ENCODE measurements at regions not wholly inside any gene's neighbourhood (a gene's known extent, or its start where the extent isn't known, plus 50 kb on each side); places are given as distances from the start of the nearest gene placed in this dataset.

DNA sequence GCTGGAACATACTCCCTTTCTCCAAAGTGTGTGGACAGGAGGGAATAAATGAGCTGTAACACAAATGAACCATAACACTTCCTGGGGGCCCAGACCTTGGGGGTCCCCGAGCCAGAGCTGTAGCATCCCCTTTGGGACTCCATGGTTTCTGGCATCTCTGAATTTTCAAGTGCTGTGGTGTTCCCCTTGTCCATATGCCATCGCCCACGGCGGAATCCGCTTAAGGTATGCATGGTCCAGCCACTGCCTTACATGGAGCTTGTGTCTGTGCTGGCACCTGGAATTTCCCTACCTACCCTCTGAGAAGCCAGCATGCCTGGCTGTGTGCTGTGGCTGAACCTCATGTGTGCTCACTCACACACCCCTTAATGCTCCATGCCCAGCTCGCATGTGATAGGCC, 943.6 kb downstream of the SLITRK1 start:
- TF ChIP-seq, protein P1, sequence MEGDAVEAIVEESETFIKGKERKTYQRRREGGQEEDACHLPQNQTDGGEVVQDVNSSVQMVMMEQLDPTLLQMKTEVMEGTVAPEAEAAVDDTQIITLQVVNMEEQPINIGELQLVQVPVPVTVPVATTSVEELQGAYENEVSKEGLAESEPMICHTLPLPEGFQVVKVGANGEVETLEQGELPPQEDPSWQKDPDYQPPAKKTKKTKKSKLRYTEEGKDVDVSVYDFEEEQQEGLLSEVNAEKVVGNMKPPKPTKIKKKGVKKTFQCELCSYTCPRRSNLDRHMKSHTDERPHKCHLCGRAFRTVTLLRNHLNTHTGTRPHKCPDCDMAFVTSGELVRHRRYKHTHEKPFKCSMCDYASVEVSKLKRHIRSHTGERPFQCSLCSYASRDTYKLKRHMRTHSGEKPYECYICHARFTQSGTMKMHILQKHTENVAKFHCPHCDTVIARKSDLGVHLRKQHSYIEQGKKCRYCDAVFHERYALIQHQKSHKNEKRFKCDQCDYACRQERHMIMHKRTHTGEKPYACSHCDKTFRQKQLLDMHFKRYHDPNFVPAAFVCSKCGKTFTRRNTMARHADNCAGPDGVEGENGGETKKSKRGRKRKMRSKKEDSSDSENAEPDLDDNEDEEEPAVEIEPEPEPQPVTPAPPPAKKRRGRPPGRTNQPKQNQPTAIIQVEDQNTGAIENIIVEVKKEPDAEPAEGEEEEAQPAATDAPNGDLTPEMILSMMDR (IDR thresholded peaks at IDR 0.05; ENCODE audit: low read depth, low read length), result no peak
- no peak for TF ChIP-seq MYC (IDR thresholded peaks at IDR 0.05; ENCODE audit: low read depth, low read length)
- TF ChIP-seq POLR2A (IDR thresholded peaks at IDR 0.05; ENCODE audit: extremely low read depth, insufficient read length), result no peak
